ENCODE measurements at regions not wholly inside any gene's neighbourhood (a gene's known extent, or its start where the extent isn't known, plus 50 kb on each side); places are given as distances from the start of the nearest gene placed in this dataset.

- TF ChIP-seq, protein P1, sequence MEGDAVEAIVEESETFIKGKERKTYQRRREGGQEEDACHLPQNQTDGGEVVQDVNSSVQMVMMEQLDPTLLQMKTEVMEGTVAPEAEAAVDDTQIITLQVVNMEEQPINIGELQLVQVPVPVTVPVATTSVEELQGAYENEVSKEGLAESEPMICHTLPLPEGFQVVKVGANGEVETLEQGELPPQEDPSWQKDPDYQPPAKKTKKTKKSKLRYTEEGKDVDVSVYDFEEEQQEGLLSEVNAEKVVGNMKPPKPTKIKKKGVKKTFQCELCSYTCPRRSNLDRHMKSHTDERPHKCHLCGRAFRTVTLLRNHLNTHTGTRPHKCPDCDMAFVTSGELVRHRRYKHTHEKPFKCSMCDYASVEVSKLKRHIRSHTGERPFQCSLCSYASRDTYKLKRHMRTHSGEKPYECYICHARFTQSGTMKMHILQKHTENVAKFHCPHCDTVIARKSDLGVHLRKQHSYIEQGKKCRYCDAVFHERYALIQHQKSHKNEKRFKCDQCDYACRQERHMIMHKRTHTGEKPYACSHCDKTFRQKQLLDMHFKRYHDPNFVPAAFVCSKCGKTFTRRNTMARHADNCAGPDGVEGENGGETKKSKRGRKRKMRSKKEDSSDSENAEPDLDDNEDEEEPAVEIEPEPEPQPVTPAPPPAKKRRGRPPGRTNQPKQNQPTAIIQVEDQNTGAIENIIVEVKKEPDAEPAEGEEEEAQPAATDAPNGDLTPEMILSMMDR (optimal IDR thresholded peaks at IDR 0.05 in 1 of 3, IDR thresholded peaks at IDR 0.05 in 1 of 3, conservative IDR thresholded peaks at IDR 0.05 in 1 of 3; ENCODE audit: extremely low read depth in 1 of 3, insufficient read depth in 2 of 3, low read length in 3 of 3) = no peak
- no peak for TF ChIP-seq EZH2 (IDR thresholded peaks at IDR 0.05; ENCODE audit: low read length)
These were observed 62.4 kb upstream of the ATF7IP2 start for GRCh38 chr16:10323528-10323869.

Data from keratinocyte (primary cell).